ENCODE measurements at regions not wholly inside any gene's neighbourhood (a gene's known extent, or its start where the extent isn't known, plus 50 kb on each side); places are given as distances from the start of the nearest gene placed in this dataset.

DNA sequence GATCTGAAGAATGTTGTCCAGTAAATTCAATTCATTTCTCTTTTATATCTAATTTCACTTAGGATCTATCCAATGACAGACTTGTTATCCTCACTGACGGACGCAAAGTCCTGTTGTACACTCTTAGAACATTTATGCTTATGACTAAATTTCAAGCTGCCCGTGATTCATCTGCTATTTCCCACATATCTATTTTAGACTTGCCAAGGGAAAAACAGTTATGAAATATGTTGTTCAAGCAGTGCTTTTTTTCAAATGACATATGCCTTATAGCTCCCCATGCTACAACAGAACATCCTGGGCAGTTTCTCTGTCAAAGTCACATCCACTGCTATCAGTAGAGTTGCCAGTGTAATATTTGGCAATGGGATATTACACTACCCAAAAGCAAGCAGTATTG is 94.2 kb upstream of the CBLN2 start:
- Histone ChIP-seq H4K20me1 (ENCODE audit: control insufficient read depth, extremely low read depth, insufficient read depth, low read length) (no peaks in the 10 kb centered on the region), H3K36me3 (ENCODE audit: control insufficient read depth, insufficient read depth, low read length) (no peaks in the 10 kb centered on the region), H3K27ac (ENCODE audit: insufficient read depth, low read length) (no peak overlapping the region), H3K4me2 (ENCODE audit: extremely low read depth, insufficient read depth, low read length) (no peak overlapping the region), H3K9me3 (ENCODE audit: control insufficient read depth, insufficient read depth, low read depth, low read length) (no peaks in the 10 kb centered on the region), H3K4me1 (ENCODE audit: control insufficient read depth, extremely low read depth, insufficient read depth, low read length) (no peaks in the 10 kb centered on the region), H3K9ac (ENCODE audit: insufficient read depth, low read length) (no peak overlapping the region), H2AFZ (ENCODE audit: low read length) (no peak overlapping the region), H3K79me2 (ENCODE audit: control insufficient read depth, insufficient read depth, low read length) (no peaks in the 10 kb centered on the region), H3K27me3 (ENCODE audit: control insufficient read depth, insufficient read depth, low read length) (no peaks in the 10 kb centered on the region), H3K4me3 (replicated peaks in 1 of 4; ENCODE audit: control extremely low read depth in 1 of 4, insufficient read depth in 1 of 4, low read depth in 3 of 4, low read length in 4 of 4) (no peak overlapping the region)
- TF ChIP-seq EZH2 (IDR thresholded peaks at IDR 0.05; ENCODE audit: low read length, missing control alignments) (no peak), CTCF (conservative IDR thresholded peaks at IDR 0.05 in 1 of 2, IDR thresholded peaks at IDR 0.05 in 1 of 2; ENCODE audit: low read depth in 1 of 2, low read length in 2 of 2) (no peak)
- no peak for DNase-seq (ENCODE audit: low read depth in 2 of 2)

- Histone ChIP-seq H4K20me1 (ENCODE audit: control insufficient read depth, extremely low read depth, insufficient read depth, low read length) (no peaks in the 10 kb centered on the region), H3K4me3 (replicated peaks in 1 of 4; ENCODE audit: control extremely low read depth in 1 of 4, insufficient read depth in 1 of 4, low read depth in 3 of 4, low read length in 4 of 4) (no peak overlapping the region), H3K9me3 (ENCODE audit: control insufficient read depth, insufficient read depth, low read depth, low read length) (no peaks in the 10 kb centered on the region), H3K27me3 (ENCODE audit: control insufficient read depth, insufficient read depth, low read length) (no peaks in the 10 kb centered on the region), H2AFZ (ENCODE audit: low read length) (no peak overlapping the region), H3K4me1 (ENCODE audit: control insufficient read depth, extremely low read depth, insufficient read depth, low read length) (no peaks in the 10 kb centered on the region), H3K36me3 (ENCODE audit: control insufficient read depth, insufficient read depth, low read length) (no peaks in the 10 kb centered on the region), H3K79me2 (ENCODE audit: control insufficient read depth, insufficient read depth, low read length) (no peaks in the 10 kb centered on the region), H3K4me2 (ENCODE audit: extremely low read depth, insufficient read depth, low read length) (no peak overlapping the region), H3K9ac (ENCODE audit: insufficient read depth, low read length) (no peak overlapping the region), H3K27ac (ENCODE audit: insufficient read depth, low read length) (no peak overlapping the region)
- DNase-seq (ENCODE audit: low read depth in 2 of 2): no peak
- TF ChIP-seq EZH2 (IDR thresholded peaks at IDR 0.05; ENCODE audit: low read length, missing control alignments): no peak
- TF ChIP-seq CTCF (conservative IDR thresholded peaks at IDR 0.05 in 1 of 2, IDR thresholded peaks at IDR 0.05 in 1 of 2; ENCODE audit: low read depth in 1 of 2, low read length in 2 of 2): no peak
These were observed 93.6 kb upstream of the CBLN2 start for GRCh38 chr18:72637721-72638120.

DNA sequence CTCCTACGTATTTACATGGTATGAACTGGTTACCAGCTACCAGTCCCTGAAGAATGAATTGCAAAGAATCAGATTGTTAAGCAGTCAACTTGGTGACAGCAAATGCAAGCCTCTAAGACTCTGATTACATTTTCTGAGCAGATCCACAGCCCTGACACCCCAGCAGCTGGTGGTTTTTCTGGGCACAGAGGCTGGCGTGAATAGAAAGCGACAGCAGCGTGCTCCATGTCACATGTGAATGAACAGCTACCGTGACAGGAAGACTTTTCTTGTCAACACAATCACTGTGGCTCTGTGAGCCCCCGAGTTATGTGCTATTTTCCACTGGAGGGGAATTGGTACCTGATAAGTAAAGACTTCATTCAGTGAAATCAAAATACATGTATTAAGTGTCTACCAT is 93.2 kb upstream of the CBLN2 start:
- no peak overlapping the region for H3K27ac ChIP-seq (ENCODE audit: insufficient read depth, low read length)
- H2AFZ ChIP-seq (ENCODE audit: low read length): no peak overlapping the region
- DNase-seq (ENCODE audit: low read depth in 2 of 2): no peak
- no peaks in the 10 kb centered on the region for H4K20me1 ChIP-seq (ENCODE audit: control insufficient read depth, extremely low read depth, insufficient read depth, low read length)
- no peaks in the 10 kb centered on the region for H3K9me3 ChIP-seq (ENCODE audit: control insufficient read depth, insufficient read depth, low read depth, low read length)
- H3K4me1 ChIP-seq (ENCODE audit: control insufficient read depth, extremely low read depth, insufficient read depth, low read length): no peaks in the 10 kb centered on the region
- no peak overlapping the region for H3K9ac ChIP-seq (ENCODE audit: insufficient read depth, low read length)
- H3K4me3 ChIP-seq (replicated peaks in 1 of 4; ENCODE audit: control extremely low read depth in 1 of 4, insufficient read depth in 1 of 4, low read depth in 3 of 4, low read length in 4 of 4): no peak overlapping the region
- H3K4me2 ChIP-seq (ENCODE audit: extremely low read depth, insufficient read depth, low read length): no peak overlapping the region
- H3K27me3 ChIP-seq (ENCODE audit: control insufficient read depth, insufficient read depth, low read length): no peaks in the 10 kb centered on the region
- no peak for TF ChIP-seq CTCF (conservative IDR thresholded peaks at IDR 0.05 in 1 of 2, IDR thresholded peaks at IDR 0.05 in 1 of 2; ENCODE audit: low read depth in 1 of 2, low read length in 2 of 2)
- no peak for TF ChIP-seq EZH2 (IDR thresholded peaks at IDR 0.05; ENCODE audit: low read length, missing control alignments)
- H3K79me2 ChIP-seq (ENCODE audit: control insufficient read depth, insufficient read depth, low read length): no peaks in the 10 kb centered on the region
- no peaks in the 10 kb centered on the region for H3K36me3 ChIP-seq (ENCODE audit: control insufficient read depth, insufficient read depth, low read length)

Measured in fibroblast of lung (primary cell).